CD4-positive, alpha-beta T cell treated with Interleukin-4 for 4 hours (primary cell): ENCODE measurements at regions not wholly inside any gene's neighbourhood (a gene's known extent, or its start where the extent isn't known, plus 50 kb on each side); places are given as distances from the start of the nearest gene placed in this dataset.
"Not testable (repeated sequence)": the region's sequence is repeated elsewhere in the genome, so short reads cannot be mapped to it uniquely, and the experiment has no call there.

Experiments
- DNase-seq: peaks from one replicate; pipeline ENCODE4 v3.0.0-alpha.2; 2020

DNA sequence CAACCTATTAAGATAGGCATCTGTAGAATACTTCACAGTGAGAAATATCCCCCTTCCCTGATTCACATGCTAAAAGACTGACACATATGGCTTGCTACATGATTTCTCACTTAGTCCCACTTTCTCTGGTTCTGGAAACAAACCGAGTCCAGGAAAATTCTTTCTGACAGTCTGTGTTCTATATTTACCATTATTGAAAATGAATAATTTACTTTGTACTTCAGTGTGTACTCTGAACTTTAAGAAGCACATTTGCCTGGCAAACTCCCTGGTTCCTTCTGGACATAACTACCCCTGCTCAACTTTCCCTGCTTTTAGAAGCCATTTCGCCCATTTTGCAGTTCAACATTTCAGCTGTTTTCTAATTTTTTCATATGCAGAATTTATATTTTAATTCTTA lies 53.6 kb downstream of the APCS start:
- no peak for DNase-seq

DNA sequence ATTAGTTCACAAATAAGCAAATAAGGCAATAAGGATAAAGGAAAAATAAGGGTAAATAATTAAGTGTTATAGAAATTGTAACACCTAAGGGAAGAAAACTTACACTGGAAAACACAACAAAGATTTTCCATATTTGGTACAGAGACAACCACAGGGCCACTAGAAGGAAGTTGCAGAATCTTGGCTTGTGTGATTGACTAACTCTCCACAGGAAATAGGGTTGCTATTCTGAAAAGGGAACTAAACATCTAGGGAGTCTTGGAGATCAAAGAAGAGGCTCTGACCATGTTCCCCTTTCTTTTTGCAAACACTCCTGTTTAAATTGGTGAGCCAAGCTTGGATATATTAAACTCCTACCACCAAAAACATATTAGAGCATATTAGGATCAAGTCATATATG lies 59.1 kb downstream of the APCS start:
- DNase-seq = peak; percentile 3

DNA sequence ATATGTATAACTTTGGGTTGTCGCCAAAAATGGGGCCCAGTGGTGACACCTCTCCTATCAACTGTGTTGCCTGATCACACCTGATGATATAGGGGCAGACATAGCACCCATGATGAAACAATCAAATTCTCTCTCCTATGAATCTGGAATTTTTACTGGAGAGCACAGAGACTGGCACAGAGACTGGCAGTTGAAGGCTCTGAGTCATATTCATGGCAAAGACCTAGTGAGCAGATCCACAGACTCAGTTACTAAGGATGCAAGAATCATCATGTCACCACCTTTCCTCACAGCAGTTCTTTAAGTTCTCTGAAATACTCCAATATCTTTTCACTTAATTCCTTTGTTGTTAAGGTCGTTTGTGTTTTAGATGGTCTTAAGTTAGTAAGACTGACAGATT lies 60.0 kb downstream of the APCS start:
- no peak for DNase-seq

GRCh38 chr1:159652506-159652905 lies 61.9 kb downstream of the CRP start:
- DNase-seq = no peak

DNA sequence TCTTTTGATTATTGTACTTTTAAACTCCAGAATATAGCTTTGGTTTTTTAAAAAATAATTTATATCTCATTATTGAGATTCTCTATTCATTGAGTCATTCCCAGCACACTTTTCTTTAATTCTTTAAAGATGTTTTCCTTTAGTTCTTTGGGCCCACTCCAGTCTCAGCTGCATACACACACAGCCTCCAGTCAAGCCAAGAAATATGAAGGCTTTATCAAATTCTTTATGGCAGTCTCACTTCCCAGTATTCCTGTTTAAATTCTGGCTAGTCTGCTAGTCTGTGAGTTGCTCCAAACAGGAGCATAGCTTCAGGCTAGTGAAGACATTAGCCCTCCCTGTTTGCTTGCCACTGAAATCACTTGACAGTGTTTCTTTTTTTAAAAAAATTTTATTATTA lies 61.2 kb downstream of the CRP start:
- DNase-seq = no peak

- not testable (repeated sequence) for DNase-seq
Measured at GRCh38 chr1:159657477-159657876, 56.9 kb downstream of the CRP start.
